GM18873 (cell line): ENCODE measurements at regions not wholly inside any gene's neighbourhood (a gene's known extent, or its start where the extent isn't known, plus 50 kb on each side); places are given as distances from the start of the nearest gene placed in this dataset.

Experiments
- ATAC-seq: cut with Tn5 transposase; IDR thresholded peaks from one replicate; pipeline ENCODE4 v1.9.1; 2021; ENCODE audit warnings: mild to moderate bottlenecking, moderate library complexity, moderate number of reproducible peaks; ENCODE audit not compliant: unreplicated experiment, low FRiP score

- ATAC-seq = no peak
These were observed 220.5 kb downstream of the TM9SF2 start for GRCh38 chr13:99721606-99722337.

GRCh38 chr13:99717959-99718674 lies 216.8 kb downstream of the TM9SF2 start:
- no peak for ATAC-seq

DNA sequence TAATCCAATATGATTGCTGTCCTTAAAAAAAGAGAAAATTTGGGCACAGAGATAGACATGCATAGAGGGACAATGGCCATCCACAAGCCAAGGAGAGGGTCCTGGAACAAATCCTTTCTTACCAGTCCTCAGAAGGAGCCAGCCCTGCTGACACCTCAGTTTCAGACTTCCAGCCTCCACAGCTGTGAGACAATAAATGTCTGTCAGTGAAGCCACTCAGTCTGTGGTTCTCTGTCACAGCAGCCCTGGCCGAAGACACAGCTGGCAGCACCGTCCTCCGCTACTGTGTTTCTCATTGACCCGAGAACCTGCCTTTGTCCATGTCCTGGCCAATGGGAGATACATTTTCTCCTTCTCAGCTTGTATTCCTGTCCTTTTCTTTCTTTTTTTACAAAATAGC lies 207.9 kb downstream of the TM9SF2 start:
- ATAC-seq = no peak

GRCh38 chr13:99704390-99704789 lies 203.1 kb downstream of the TM9SF2 start:
- ATAC-seq = no peak

DNA sequence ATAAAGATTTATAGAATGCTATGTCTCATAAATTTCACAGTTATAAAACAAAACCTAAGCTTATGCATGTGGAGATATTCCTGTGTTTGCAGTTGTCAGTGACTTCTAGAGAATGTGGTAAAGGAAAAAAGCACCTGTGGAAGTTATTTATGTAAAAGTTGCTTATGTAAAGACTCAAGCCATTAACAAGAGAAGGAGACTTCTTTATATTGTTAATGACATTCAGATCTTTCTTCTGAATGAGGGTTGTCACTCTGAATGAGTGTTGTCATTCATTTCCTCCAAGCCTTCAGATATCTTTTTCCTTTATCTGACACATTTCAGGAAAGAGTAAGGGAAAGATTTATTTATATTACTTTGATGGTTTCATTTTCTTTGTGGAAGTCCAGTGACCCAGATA lies 202.6 kb downstream of the TM9SF2 start:
- no peak for ATAC-seq

DNA sequence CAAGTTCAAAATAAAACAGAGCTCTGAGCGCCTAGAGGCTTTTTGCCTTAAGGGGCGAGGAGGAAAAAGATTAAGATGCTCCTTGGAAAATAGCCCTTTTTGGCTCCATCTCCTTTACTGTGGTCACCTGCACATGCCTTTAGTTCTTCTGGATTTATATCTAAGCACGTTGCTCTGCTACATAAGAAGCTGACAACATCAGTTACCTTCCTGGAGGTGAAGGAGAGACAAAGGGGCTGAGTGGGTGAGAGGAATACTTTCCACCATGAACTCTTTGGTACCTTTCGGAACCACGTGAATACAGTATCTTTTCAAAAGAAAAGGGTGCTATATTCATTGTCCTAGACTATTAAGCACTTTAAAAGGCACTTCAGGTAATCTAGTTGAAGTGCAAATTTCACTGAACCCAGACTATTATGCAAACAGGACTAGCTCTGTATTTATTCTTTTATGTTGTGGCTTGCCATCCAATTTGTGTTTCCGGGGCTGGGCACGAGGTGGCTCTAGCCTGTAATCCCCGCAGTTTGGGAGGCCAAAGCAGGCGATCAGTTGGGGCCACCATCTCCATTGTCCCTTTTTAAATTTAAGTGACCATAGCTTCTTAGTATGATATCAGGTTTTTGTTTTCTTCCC lies 201.5 kb downstream of the TM9SF2 start:
- no peak for ATAC-seq

DNA sequence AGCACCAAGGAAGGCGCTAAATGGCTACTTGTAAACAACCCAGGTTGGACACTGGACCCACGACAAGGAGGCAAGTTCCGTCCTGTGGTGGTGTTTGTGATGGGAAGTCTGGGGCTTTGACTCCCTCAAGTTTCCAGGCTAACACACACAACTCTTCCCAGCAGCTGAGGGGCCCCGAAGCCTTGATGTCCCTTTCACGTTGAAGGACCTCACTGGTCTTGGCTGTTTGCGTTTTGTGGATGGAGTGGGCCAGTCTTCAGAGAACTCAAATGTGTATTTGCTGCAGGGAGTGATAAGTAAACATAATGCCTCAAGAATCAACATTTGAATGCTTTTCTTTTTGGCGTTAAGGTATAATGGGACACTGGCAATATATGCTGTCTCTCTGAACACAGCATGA lies 199.2 kb downstream of the TM9SF2 start:
- no peak for ATAC-seq

DNA sequence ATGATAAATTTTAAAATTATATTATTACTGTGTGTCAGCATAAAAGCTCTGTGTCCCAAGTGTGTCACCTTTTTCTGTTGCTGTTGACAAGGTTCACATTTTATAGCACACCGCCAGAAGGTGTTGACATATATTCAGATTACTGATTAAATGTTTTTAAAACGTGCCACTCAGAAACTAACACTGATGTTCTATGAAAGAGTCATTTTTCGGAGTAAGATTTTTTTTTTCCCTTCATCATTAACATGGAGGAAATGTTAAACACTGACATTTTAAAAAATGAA lies 197.5 kb downstream of the TM9SF2 start:
- no peak for ATAC-seq

DNA sequence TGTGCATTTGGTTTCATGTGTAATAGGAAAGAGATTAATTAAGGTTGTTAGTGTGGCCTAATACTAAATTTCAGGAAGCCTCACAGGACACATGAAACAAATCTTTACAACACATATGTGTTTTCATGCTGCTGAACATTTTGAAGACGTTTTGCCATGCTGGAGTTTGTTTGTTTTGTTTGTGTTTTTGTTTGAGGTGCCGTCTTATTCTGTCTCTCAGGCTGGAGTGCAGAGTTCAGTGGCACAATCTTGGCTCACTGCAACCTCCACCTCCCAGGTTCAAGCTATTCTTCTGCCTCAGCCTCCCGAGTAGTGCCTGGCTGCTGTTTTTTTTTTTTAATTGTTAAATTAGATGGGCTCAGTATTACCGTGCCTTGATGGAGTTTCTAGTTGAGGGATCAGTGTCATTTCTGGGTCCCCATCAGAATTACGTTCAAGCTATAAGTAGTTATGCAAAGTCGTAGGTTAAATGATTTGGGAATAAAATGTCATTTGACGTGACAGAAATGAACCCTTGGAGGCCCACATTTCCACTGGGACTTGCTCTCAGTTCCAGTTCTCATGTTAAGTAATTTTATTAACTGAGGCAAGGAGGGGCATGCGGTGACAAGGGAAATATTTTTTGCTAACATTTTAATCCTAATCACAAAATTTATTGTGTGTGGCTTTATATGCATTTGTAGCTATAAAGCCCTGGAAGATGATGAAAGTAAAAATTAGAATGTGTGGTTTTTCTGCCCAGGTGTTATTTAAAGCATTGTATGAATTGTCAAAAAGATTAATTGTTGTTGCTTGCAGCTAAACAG lies 196.9 kb downstream of the TM9SF2 start:
- no peak for ATAC-seq

GRCh38 chr13:99695857-99696256 lies 194.6 kb downstream of the TM9SF2 start:
- no peak for ATAC-seq

DNA sequence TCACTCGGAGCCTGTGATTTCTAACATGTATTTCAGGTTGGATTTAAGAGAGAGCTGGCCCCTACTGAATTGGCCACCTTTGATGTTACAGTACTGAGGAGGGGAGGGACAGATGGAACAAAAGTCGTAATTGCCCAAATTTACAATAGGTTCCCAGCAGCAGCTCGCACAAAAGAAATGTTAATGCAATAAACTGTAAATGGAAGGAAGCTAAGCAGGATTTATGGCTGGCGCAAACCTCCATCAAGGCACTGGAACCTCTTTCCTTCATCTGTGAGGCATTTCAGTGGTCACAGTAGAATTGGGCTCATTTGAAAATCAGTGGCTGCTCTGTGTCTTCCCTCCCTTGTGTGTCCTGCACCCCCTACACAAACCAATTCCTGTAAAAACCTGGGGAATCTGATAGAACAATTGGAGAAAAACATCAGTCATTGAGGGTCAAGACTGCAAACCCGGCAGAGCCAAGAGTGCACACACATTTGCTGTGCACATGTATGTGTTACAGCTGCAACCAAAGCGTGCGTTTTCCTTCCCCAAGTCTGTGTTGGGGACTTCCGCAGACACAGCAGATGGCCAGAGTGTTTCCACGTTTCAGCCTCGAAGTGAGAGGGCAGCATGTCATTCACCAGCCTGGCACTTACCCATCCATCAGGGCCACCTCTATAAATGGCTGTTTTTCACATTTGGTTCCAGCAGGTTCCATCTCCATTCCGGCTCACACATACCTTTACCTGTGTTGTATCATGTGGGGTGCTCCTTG lies 192.8 kb downstream of the TM9SF2 start:
- ATAC-seq = no peak

GRCh38 chr13:99693351-99693750 lies 192.1 kb downstream of the TM9SF2 start:
- no peak for ATAC-seq

- ATAC-seq = no peak
These were observed 191.6 kb downstream of the TM9SF2 start for GRCh38 chr13:99692854-99693253.

DNA sequence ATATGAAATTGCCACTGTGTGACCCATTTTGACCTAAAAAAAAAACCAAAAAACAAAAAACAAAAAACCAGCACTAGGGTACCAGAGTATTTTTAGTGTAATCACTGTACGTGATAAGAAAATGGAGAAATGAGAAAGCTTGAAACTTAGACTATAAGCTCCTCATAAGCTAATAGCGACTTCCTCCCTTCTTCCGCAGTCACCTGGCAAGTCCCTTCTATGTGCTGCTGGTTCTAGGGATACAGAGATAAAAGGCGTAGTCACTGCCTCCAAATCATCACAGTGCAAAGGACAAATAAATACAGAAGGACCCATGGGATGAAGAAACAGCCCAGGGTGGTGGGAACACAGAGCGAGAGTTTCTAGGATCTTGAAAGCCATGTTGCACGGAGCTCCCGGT lies 190.3 kb downstream of the TM9SF2 start:
- ATAC-seq = no peak

DNA sequence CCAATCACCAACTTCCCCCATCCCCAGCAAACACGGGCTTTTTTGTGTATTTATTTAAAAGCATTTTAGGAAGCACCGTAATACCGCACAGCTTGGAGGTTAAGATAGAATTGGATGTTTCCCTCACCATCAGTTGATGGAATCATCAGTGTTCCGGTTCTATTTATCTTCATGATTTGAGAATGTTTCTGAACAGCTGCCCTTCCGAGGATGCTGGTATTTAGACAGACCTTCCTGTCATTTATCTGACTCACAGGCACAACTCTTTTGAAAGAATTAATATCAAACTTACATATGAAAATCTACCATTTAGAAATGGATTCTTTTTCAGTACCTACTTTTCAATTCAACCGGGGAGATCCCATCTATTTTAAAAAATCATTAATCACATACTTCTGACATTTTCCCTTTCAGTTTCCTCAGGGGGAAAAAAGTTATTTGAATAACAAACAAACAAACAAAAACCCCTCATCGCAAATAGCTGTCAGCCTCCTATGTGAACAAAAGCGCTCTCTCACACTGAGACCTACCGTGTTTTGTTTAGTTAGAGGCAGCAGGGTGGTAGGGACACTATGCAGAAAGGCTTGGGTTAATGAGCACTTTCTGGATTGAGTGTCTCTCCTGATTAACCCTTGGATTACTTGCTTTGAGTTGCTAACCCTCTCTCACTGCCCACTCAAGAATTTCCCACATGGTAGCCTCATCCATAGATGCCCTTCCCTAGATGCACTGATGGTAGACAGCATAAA lies 189.3 kb downstream of the TM9SF2 start:
- no peak for ATAC-seq

DNA sequence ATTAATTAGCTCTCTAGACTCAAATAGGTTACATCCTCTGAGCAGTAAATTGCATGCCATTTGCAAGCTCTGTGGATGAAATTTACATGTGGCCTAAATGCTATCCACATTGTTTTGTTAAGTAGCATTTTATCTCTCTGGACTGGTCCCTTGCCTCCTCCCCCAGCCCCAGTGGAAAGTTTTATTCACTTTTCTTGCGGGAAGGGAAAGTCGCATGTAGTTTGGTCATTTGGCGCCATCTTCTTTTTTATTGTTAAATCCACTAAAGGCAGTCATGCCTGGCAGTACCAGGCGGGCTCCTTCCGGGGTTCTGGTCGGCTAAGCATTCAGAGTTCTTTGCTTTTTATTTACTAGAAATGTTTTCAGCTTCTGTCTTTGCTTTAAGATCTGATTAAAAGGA lies 188.7 kb downstream of the TM9SF2 start:
- no peak for ATAC-seq

DNA sequence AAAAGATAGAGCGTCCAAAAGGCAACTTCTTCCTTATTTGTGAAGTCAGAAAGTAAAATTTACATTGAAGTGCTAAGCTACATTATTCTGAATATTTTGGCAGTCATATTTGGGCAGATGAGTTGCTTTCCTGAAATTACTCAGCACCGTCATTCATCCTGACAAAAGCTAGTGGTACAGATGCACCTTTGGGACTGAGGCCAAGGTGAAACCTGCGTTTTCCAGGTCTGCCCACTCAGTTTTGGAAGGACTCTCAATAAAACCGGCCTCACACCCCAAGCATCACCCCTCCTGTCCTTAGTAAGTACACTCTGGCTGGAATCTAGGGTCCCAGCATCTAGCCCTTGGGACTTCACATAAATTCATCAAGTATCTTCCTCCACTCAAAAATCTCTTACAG lies 187.5 kb downstream of the TM9SF2 start:
- no peak for ATAC-seq

GRCh38 chr13:99687723-99688397 lies 186.6 kb downstream of the TM9SF2 start:
- ATAC-seq = no peak

- ATAC-seq = no peak
These were observed 185.7 kb downstream of the TM9SF2 start for GRCh38 chr13:99686944-99687411.
